Neural cell (in vitro differentiated cells): ENCODE measurements at regions not wholly inside any gene's neighbourhood (a gene's known extent, or its start where the extent isn't known, plus 50 kb on each side); places are given as distances from the start of the nearest gene placed in this dataset.

ENCODE experiments used
- EZH2 ChIP-seq: fragments of 200-600, 300-800 bp; shearing (Covaris generic), sonication (generic); IDR thresholded peaks from 2 replicates; pipeline ENCODE4 v1.6.1; 2014; ENCODE audit warnings: antibody characterized with exemption, low read length, borderline replicate concordance, mild to moderate bottlenecking; ENCODE audit not compliant: insufficient read depth, poor library complexity, severe bottlenecking
- POLR2AphosphoS5 ChIP-seq: IDR thresholded peaks from 2 replicates; pipeline ENCODE4 v1.6.1; 2012
- TF ChIP-seq, protein P1 (sequence below): fragments of 450-650 bp; IDR thresholded peaks from 2 replicates; pipeline ENCODE4 v1.5.1; 2014; ENCODE audit warnings: antibody characterized with exemption, mild to moderate bottlenecking, moderate library complexity; ENCODE audit not compliant: poor library complexity, severe bottlenecking

DNA sequence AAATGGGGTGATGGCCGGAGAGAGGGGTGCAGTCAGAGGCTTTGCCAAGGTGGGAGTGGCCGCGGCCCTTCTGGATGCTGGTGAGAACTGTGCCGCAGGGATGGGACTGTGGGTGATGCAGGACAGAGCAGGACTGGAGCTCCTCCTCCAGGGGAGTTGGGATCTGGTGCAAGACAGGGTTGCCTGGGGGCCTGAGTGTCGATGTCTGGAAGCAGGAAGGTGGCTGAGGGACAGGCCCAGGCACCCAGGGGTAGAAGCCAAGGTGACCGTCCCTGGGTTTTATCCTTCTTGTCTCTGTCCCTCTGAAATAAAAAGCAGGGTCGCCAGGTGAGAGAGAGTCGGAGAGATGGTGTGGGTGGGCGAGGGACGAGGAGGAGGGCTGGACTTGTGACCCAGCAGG lies 89.1 kb upstream of the IER5L start:
- TF ChIP-seq, protein P1, sequence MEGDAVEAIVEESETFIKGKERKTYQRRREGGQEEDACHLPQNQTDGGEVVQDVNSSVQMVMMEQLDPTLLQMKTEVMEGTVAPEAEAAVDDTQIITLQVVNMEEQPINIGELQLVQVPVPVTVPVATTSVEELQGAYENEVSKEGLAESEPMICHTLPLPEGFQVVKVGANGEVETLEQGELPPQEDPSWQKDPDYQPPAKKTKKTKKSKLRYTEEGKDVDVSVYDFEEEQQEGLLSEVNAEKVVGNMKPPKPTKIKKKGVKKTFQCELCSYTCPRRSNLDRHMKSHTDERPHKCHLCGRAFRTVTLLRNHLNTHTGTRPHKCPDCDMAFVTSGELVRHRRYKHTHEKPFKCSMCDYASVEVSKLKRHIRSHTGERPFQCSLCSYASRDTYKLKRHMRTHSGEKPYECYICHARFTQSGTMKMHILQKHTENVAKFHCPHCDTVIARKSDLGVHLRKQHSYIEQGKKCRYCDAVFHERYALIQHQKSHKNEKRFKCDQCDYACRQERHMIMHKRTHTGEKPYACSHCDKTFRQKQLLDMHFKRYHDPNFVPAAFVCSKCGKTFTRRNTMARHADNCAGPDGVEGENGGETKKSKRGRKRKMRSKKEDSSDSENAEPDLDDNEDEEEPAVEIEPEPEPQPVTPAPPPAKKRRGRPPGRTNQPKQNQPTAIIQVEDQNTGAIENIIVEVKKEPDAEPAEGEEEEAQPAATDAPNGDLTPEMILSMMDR: no peak
- TF ChIP-seq EZH2: no peak
- no peak for TF ChIP-seq POLR2AphosphoS5
